ENCODE measurements at regions not wholly inside any gene's neighbourhood (a gene's known extent, or its start where the extent isn't known, plus 50 kb on each side); places are given as distances from the start of the nearest gene placed in this dataset.

GRCh38 chr3:193831495-193832455 is 238.8 kb downstream of the OPA1 start:
- TF ChIP-seq CTCF (conservative IDR thresholded peaks at IDR 0.05 in 1 of 2, IDR thresholded peaks at IDR 0.05 in 1 of 2; ENCODE audit: extremely low read depth in 1 of 2, insufficient read depth in 1 of 2, low read depth in 1 of 2, low read length in 2 of 2) (no peak), EZH2 (IDR thresholded peaks at IDR 0.05; ENCODE audit: borderline replicate concordance, low read length) (no peak)
